ENCODE measurements at regions not wholly inside any gene's neighbourhood (a gene's known extent, or its start where the extent isn't known, plus 50 kb on each side); places are given as distances from the start of the nearest gene placed in this dataset.

DNA sequence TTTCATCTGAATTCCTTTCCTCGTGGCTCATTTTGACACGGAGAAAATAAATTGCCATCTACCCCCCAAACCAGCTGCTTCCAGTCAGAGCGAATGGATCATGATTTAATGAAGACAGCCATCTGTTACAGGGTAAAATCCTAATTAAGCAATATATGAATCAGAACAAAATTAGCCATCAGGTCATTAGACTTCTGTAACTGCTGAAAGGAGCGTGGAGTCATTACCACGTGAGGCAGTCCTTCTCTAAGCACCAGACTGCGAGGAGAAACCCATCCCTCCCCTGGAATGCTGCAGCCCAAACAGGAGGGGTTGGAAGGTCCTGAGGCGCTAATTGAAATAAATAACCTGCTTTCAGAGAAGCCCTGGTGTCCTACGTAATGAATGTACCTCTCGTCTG, 51.1 kb upstream of the TCL1A start:
- Histone ChIP-seq H3K4me1 (replicated peaks in 1 of 4; ENCODE audit: control insufficient read depth in 3 of 4, insufficient read depth in 4 of 4, low read length in 3 of 4) (peaks cover 0 to 4% (median 0%) of the 10 kb centered on the region in 4 experiments; a peak in 3 of 7 replicates), H3K36me3 (ENCODE audit: control insufficient read depth in 2 of 4, insufficient read depth in 4 of 4, low read length in 3 of 4) (no peaks in the 10 kb centered on the region), H3K9ac (replicated peaks in 1 of 4; ENCODE audit: extremely low read depth in 1 of 4, low read depth in 3 of 4, low read length in 3 of 4) (no peak overlapping the region), H4K5ac (ENCODE audit: insufficient read length, low read depth, low read length) (no peak overlapping the region), H2BK12ac (ENCODE audit: low read depth, low read length) (0 out of 2 replicates have a peak overlapping the region, but pooled peaks have one; percentile 12), H3K23me2 (ENCODE audit: low read depth, low read length) (no peaks in the 10 kb centered on the region), H3K79me1 (ENCODE audit: low read depth, low read length) (0 out of 2 replicates have a peak, but pooled peaks cover under 1% of the 10 kb centered on the region), H2BK120ac (replicated peaks; ENCODE audit: low read depth, low read length) (no peak overlapping the region), H3K56ac (replicated peaks; ENCODE audit: insufficient read length, low read depth, low read length) (no peak overlapping the region), H3K18ac (ENCODE audit: extremely low read depth, low read length) (no peak overlapping the region), H3K4me3 (ENCODE audit: extremely low read depth in 1 of 4, insufficient read depth in 2 of 4, low read depth in 3 of 4, low read length in 4 of 4) (no peak overlapping the region), H2AK5ac (ENCODE audit: low read depth, low read length) (no peak overlapping the region), H3K9me3 (ENCODE audit: insufficient read depth in 2 of 2, low read depth in 1 of 2, low read length in 1 of 2) (no peaks in the 10 kb centered on the region), H4K91ac (replicated peaks; ENCODE audit: insufficient read length, low read length) (no peak overlapping the region), H3K4me2 (ENCODE audit: insufficient read depth in 1 of 2, low read depth in 2 of 2, low read length in 2 of 2) (no peak overlapping the region), H3K4ac (replicated peaks; ENCODE audit: insufficient read length, low read depth, low read length) (no peak overlapping the region), H3K27me3 (replicated peaks in 1 of 4; ENCODE audit: control insufficient read depth in 3 of 4, extremely low read depth in 1 of 4, insufficient read depth in 3 of 4, low read length in 3 of 4) (peaks cover 0 to 2% (median 0%) of the 10 kb centered on the region in 4 experiments; a peak in 1 of 7 replicates), H3K79me2 (ENCODE audit: control insufficient read depth in 1 of 2, insufficient read depth in 2 of 2, low read length in 2 of 2) (no peaks in the 10 kb centered on the region), H2BK5ac (ENCODE audit: low read depth, low read length) (no peak overlapping the region), H3K14ac (ENCODE audit: insufficient read length) (no peak overlapping the region), H4K8ac (ENCODE audit: extremely low read depth, insufficient read depth, low read length) (no peak overlapping the region), H3K23ac (ENCODE audit: insufficient read length) (no peak overlapping the region), H2BK20ac (ENCODE audit: low read length) (peak overlapping the region; percentile 87; the same call in 1 of the 2 replicates), H3K27ac (ENCODE audit: low read depth, low read length) (no peak overlapping the region), H4K20me1 (replicated peaks in 1 of 2; ENCODE audit: control insufficient read depth in 1 of 2, insufficient read depth in 2 of 2, low read length in 2 of 2) (no peaks in the 10 kb centered on the region), H2BK15ac (ENCODE audit: low read length) (0 out of 2 replicates have a peak overlapping the region, but pooled peaks have one; percentile 25), H2AFZ (ENCODE audit: low read length) (no peak overlapping the region)
- 91% methylated on average over 9 of the region's 9 CpGs; no CpG with 5 or more reads in 1 of the 2 experiments for WGBS, 2 experiments (ENCODE audit: extremely low coverage in 1 of 2, insufficient coverage in 1 of 2, insufficient read length in 1 of 2, insufficient replicate concordance in 2 of 2, low coverage in 1 of 2, low lambda C conversion rate in 2 of 2, missing lambda C conversion rate in 1 of 2)
- DNase-seq (ENCODE audit: low read depth in 1 of 2, low spot score in 2 of 2) (no peak), FAIRE-seq (no peak)
- POLR2A ChIA-PET (ENCODE audit: partially characterized antibody): no interaction called here
- TF ChIP-seq SIN3A (conservative IDR thresholded peaks at IDR 0.05 in 1 of 2, IDR thresholded peaks at IDR 0.05 in 1 of 2; ENCODE audit: low read depth in 1 of 2, low read length in 2 of 2): no peak
- TF ChIP-seq EP300 (IDR thresholded peaks at IDR 0.05; ENCODE audit: borderline replicate concordance in 1 of 2, low read depth in 2 of 2, low read length in 2 of 2): no peak
- TF ChIP-seq POU5F1 (IDR thresholded peaks at IDR 0.05; ENCODE audit: low read depth, low read length): no peak
- no peak for TF ChIP-seq RAD21 (IDR thresholded peaks at IDR 0.05 in 1 of 2, conservative IDR thresholded peaks at IDR 0.05 in 1 of 2; ENCODE audit: low read depth in 2 of 2, low read length in 2 of 2)
- TF ChIP-seq TEAD4 (IDR thresholded peaks at IDR 0.05; ENCODE audit: low read depth, low read length): no peak
- no peak for TF ChIP-seq CTCF (IDR thresholded peaks at IDR 0.05; ENCODE audit: control extremely low read depth in 1 of 3, insufficient read depth in 1 of 3, low read depth in 1 of 3, low read length in 3 of 3)
- no peak for TF ChIP-seq BCL11A (IDR thresholded peaks at IDR 0.05; ENCODE audit: low read depth in 2 of 2, low read length in 2 of 2)
- CTCF ChIA-PET (ENCODE audit: partially characterized antibody): interaction anchor here (0.7 to 3.4 kb wide), 6 partner anchors 9 to 328 kb away, joined by 3 to 19 read pairs (median 3); no protein-coding TSS in a partner anchor

All from H1 (cell line).